ENCODE measurements at regions not wholly inside any gene's neighbourhood (a gene's known extent, or its start where the extent isn't known, plus 50 kb on each side); places are given as distances from the start of the nearest gene placed in this dataset.

GRCh38 chr9:20095430-20096092 lies 306.7 kb upstream of the SLC24A2 start:
- Histone ChIP-seq H3K14ac (ENCODE audit: low read length) (no peak overlapping the region), H3K4me3 (ENCODE audit: low read length in 2 of 2) (no peak overlapping the region), H4K8ac (ENCODE audit: low read depth, low read length) (no peak overlapping the region), H3K79me1 (ENCODE audit: low read depth, low read length) (no peaks in the 10 kb centered on the region), H3K36me3 (replicated peaks in 1 of 2; ENCODE audit: control insufficient read depth in 2 of 2, insufficient read depth in 2 of 2, low read length in 2 of 2) (no peaks in the 10 kb centered on the region), H3K23ac (ENCODE audit: low read depth, low read length, poor library complexity) (no peak overlapping the region), H3K27ac (replicated peaks; ENCODE audit: low read length) (no peak overlapping the region), H3K9me3 (replicated peaks in 1 of 2; ENCODE audit: control insufficient read depth in 2 of 2, insufficient read depth in 1 of 2, low read depth in 1 of 2, low read length in 2 of 2) (no peaks in the 10 kb centered on the region), H4K91ac (ENCODE audit: low read depth, low read length, poor library complexity) (no peak overlapping the region), H2AFZ (ENCODE audit: low read length) (no peak overlapping the region), H3K4me2 (ENCODE audit: insufficient read depth, low read length, poor library complexity, severe bottlenecking) (no peak overlapping the region), H3K18ac (ENCODE audit: low read length) (no peak overlapping the region), H2BK12ac (ENCODE audit: low read length) (no peak overlapping the region), H2AK5ac (ENCODE audit: low read depth, low read length) (no peak overlapping the region), H3K4me1 (ENCODE audit: control insufficient read depth in 2 of 2, insufficient read depth in 1 of 2, low read depth in 1 of 2, low read length in 2 of 2) (no peaks in the 10 kb centered on the region), H3K9ac (ENCODE audit: low read depth, low read length, poor library complexity) (no peak overlapping the region), H3K4ac (ENCODE audit: low read length) (no peak overlapping the region), H2BK5ac (ENCODE audit: low read length) (no peak overlapping the region), H2BK120ac (ENCODE audit: low read depth, low read length) (no peak overlapping the region), H2BK15ac (ENCODE audit: low read length) (no peak overlapping the region), H3K27me3 (ENCODE audit: control insufficient read depth in 3 of 3, insufficient read depth in 3 of 3, low read depth in 1 of 3, low read length in 3 of 3) (no peaks in the 10 kb centered on the region)
- DNase-seq (ENCODE audit: low spot score) = no peak
- no CpG with 5 or more reads among the region's 5 CpGs for WGBS, 2 donors (ENCODE audit: extremely low coverage in 2 of 2, insufficient read length in 2 of 2, insufficient replicate concordance in 1 of 2)

- Histone ChIP-seq H3K9ac (ENCODE audit: low read depth, low read length, poor library complexity) (no peak overlapping the region), H2AFZ (ENCODE audit: low read length) (no peak overlapping the region), H2AK5ac (ENCODE audit: low read depth, low read length) (no peak overlapping the region), H3K14ac (ENCODE audit: low read length) (no peak overlapping the region), H2BK120ac (ENCODE audit: low read depth, low read length) (no peak overlapping the region), H3K4me2 (ENCODE audit: insufficient read depth, low read length, poor library complexity, severe bottlenecking) (no peak overlapping the region), H2BK5ac (ENCODE audit: low read length) (no peak overlapping the region), H2BK15ac (ENCODE audit: low read length) (no peak overlapping the region), H3K23ac (ENCODE audit: low read depth, low read length, poor library complexity) (no peak overlapping the region), H3K4me3 (ENCODE audit: low read length in 2 of 2) (no peak overlapping the region), H4K8ac (ENCODE audit: low read depth, low read length) (no peak overlapping the region), H3K27ac (replicated peaks; ENCODE audit: low read length) (no peak overlapping the region), H2BK12ac (ENCODE audit: low read length) (no peak overlapping the region), H3K4me1 (ENCODE audit: control insufficient read depth in 2 of 2, insufficient read depth in 1 of 2, low read depth in 1 of 2, low read length in 2 of 2) (no peaks in the 10 kb centered on the region), H3K36me3 (replicated peaks in 1 of 2; ENCODE audit: control insufficient read depth in 2 of 2, insufficient read depth in 2 of 2, low read length in 2 of 2) (no peaks in the 10 kb centered on the region), H4K91ac (ENCODE audit: low read depth, low read length, poor library complexity) (no peak overlapping the region), H3K9me3 (replicated peaks in 1 of 2; ENCODE audit: control insufficient read depth in 2 of 2, insufficient read depth in 1 of 2, low read depth in 1 of 2, low read length in 2 of 2) (no peaks in the 10 kb centered on the region), H3K79me1 (ENCODE audit: low read depth, low read length) (no peaks in the 10 kb centered on the region), H3K18ac (ENCODE audit: low read length) (no peak overlapping the region), H3K4ac (ENCODE audit: low read length) (no peak overlapping the region), H3K27me3 (ENCODE audit: control insufficient read depth in 3 of 3, insufficient read depth in 3 of 3, low read depth in 1 of 3, low read length in 3 of 3) (no peaks in the 10 kb centered on the region)
- no peak for DNase-seq (ENCODE audit: low spot score)
- WGBS, 2 donors (ENCODE audit: extremely low coverage in 2 of 2, insufficient read length in 2 of 2, insufficient replicate concordance in 1 of 2) = no CpG with 5 or more reads among the region's 1 CpG
Observed at GRCh38 chr9:20092561-20092960, 303.7 kb upstream of the SLC24A2 start.

DNA sequence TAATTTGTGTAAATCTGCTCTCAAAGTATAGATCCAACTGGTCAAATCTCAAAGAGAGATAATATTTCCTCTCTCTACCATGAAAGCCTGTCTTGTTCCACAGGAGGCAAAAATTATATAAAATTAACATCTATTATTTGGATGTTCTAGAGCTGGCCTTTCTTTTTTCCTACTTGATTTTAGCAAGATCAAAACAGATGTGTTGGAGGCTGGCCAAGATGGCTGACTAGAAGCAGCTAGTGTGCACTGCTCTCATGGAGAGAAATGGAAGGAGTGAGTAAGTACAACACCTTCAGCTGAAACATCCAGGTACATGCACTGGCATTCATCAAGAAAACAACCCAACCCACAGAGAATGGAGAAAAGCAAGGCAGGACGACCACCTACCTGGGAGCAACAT lies 298.6 kb upstream of the SLC24A2 start:
- DNase-seq (ENCODE audit: low spot score) = no peak

GRCh38 chr9:20085842-20086241 lies 297.0 kb upstream of the SLC24A2 start:
- no peak overlapping the region for H3K23ac ChIP-seq (ENCODE audit: low read depth, low read length, poor library complexity)
- H3K4me2 ChIP-seq (ENCODE audit: insufficient read depth, low read length, poor library complexity, severe bottlenecking) = no peak overlapping the region
- H3K79me1 ChIP-seq (ENCODE audit: low read depth, low read length) = no peaks in the 10 kb centered on the region
- no peak overlapping the region for H2BK15ac ChIP-seq (ENCODE audit: low read length)
- H3K4me1 ChIP-seq (ENCODE audit: control insufficient read depth in 2 of 2, insufficient read depth in 1 of 2, low read depth in 1 of 2, low read length in 2 of 2) = no peaks in the 10 kb centered on the region
- no peak overlapping the region for H3K9ac ChIP-seq (ENCODE audit: low read depth, low read length, poor library complexity)
- no peaks in the 10 kb centered on the region for H3K27me3 ChIP-seq (ENCODE audit: control insufficient read depth in 3 of 3, insufficient read depth in 3 of 3, low read depth in 1 of 3, low read length in 3 of 3)
- no peak for DNase-seq (ENCODE audit: low spot score)
- H2BK120ac ChIP-seq (ENCODE audit: low read depth, low read length) = no peak overlapping the region
- H2BK12ac ChIP-seq (ENCODE audit: low read length) = no peak overlapping the region
- H2BK5ac ChIP-seq (ENCODE audit: low read length) = no peak overlapping the region
- no peak overlapping the region for H2AK5ac ChIP-seq (ENCODE audit: low read depth, low read length)
- H3K18ac ChIP-seq (ENCODE audit: low read length) = no peak overlapping the region
- H3K4ac ChIP-seq (ENCODE audit: low read length) = no peak overlapping the region
- no peak overlapping the region for H3K4me3 ChIP-seq (ENCODE audit: low read length in 2 of 2)
- WGBS, 2 donors (ENCODE audit: extremely low coverage in 2 of 2, insufficient read length in 2 of 2, insufficient replicate concordance in 1 of 2) = no CpG with 5 or more reads among the region's 1 CpG
- no peak overlapping the region for H3K27ac ChIP-seq (replicated peaks; ENCODE audit: low read length)
- H2AFZ ChIP-seq (ENCODE audit: low read length) = no peak overlapping the region
- no peak overlapping the region for H4K8ac ChIP-seq (ENCODE audit: low read depth, low read length)
- H3K9me3 ChIP-seq (replicated peaks in 1 of 2; ENCODE audit: control insufficient read depth in 2 of 2, insufficient read depth in 1 of 2, low read depth in 1 of 2, low read length in 2 of 2) = no peaks in the 10 kb centered on the region
- H3K36me3 ChIP-seq (replicated peaks in 1 of 2; ENCODE audit: control insufficient read depth in 2 of 2, insufficient read depth in 2 of 2, low read length in 2 of 2) = no peaks in the 10 kb centered on the region
- H3K14ac ChIP-seq (ENCODE audit: low read length) = no peak overlapping the region
- no peak overlapping the region for H4K91ac ChIP-seq (ENCODE audit: low read depth, low read length, poor library complexity)

More for the DNA sequence above, 298.6 kb upstream of the SLC24A2 start:
- Histone ChIP-seq H3K4me1 (ENCODE audit: control insufficient read depth in 2 of 2, insufficient read depth in 1 of 2, low read depth in 1 of 2, low read length in 2 of 2) (no peaks in the 10 kb centered on the region), H3K9me3 (replicated peaks in 1 of 2; ENCODE audit: control insufficient read depth in 2 of 2, insufficient read depth in 1 of 2, low read depth in 1 of 2, low read length in 2 of 2) (no peaks in the 10 kb centered on the region), H2BK12ac (ENCODE audit: low read length) (no peak overlapping the region), H3K4me3 (ENCODE audit: low read length in 2 of 2) (no peak overlapping the region), H3K27me3 (ENCODE audit: control insufficient read depth in 3 of 3, insufficient read depth in 3 of 3, low read depth in 1 of 3, low read length in 3 of 3) (no peaks in the 10 kb centered on the region), H3K79me1 (ENCODE audit: low read depth, low read length) (no peaks in the 10 kb centered on the region), H3K23ac (ENCODE audit: low read depth, low read length, poor library complexity) (no peak overlapping the region), H2BK5ac (ENCODE audit: low read length) (no peak overlapping the region), H2BK15ac (ENCODE audit: low read length) (no peak overlapping the region), H2BK120ac (ENCODE audit: low read depth, low read length) (no peak overlapping the region), H2AK5ac (ENCODE audit: low read depth, low read length) (no peak overlapping the region), H2AFZ (ENCODE audit: low read length) (no peak overlapping the region), H3K9ac (ENCODE audit: low read depth, low read length, poor library complexity) (no peak overlapping the region), H4K91ac (ENCODE audit: low read depth, low read length, poor library complexity) (no peak overlapping the region), H3K18ac (ENCODE audit: low read length) (no peak overlapping the region), H4K8ac (ENCODE audit: low read depth, low read length) (no peak overlapping the region), H3K4ac (ENCODE audit: low read length) (no peak overlapping the region), H3K27ac (replicated peaks; ENCODE audit: low read length) (no peak overlapping the region), H3K36me3 (replicated peaks in 1 of 2; ENCODE audit: control insufficient read depth in 2 of 2, insufficient read depth in 2 of 2, low read length in 2 of 2) (no peaks in the 10 kb centered on the region), H3K14ac (ENCODE audit: low read length) (no peak overlapping the region), H3K4me2 (ENCODE audit: insufficient read depth, low read length, poor library complexity, severe bottlenecking) (no peak overlapping the region)
- no CpG with 5 or more reads among the region's 1 CpG for WGBS, 2 donors (ENCODE audit: extremely low coverage in 2 of 2, insufficient read length in 2 of 2, insufficient replicate concordance in 1 of 2)

Measured in neuronal stem cell (in vitro differentiated cells).